ENCODE measurements at regions not wholly inside any gene's neighbourhood (a gene's known extent, or its start where the extent isn't known, plus 50 kb on each side); places are given as distances from the start of the nearest gene placed in this dataset.

- WGBS, 2 donors (ENCODE audit: low coverage in 1 of 2): 30 to 59% methylated on average over 4 to 5 of the region's 5 CpGs
Measured at GRCh38 chr9:82513242-82513751, 524.7 kb downstream of the SPATA31D1 start.

DNA sequence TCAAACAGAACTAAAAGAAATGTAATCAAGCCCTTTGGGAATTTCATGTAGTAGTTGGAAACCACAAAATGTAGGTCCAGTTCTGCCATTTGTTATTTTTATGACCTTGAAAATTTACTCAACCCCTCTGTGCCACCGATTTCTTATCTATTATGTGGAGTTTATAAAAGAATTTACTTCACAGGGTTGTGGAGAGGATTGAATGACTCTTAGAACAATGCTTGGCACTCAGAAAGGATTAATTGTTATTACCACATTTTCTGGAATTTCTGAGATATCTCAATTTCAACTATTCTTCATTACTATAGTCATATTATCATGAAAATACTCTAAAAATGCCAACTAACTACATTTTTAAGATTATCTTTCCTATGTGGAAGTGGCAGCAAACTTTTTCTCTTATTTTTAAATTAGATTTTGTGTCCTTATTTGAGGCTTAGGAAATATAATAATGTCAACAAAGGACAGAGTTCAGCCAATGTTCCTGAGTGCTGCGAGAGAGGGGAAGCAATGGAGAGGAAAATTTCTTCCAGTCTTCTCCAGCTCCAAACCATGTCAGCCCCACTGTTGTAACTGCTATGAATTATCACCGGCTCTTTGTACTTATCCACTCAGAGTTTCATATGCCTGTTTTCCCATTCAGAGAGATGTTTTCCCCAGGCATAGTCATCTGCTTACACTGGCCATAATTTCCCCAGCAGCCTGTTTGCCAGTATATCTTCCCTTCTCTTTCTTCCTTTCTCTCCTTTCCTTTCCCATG lies 525.6 kb downstream of the SPATA31D1 start:
- H3K27ac ChIP-seq: peak overlapping the region in 3 of 4 donors; percentile 21 to 50 (median 23)
- TF ChIP-seq EP300 (IDR thresholded peaks at IDR 0.05; ENCODE audit: low read depth) (no peak), POLR2A (IDR thresholded peaks at IDR 0.05) (no peak), POLR2AphosphoS5 (IDR thresholded peaks at IDR 0.05) (no peak)
- TF ChIP-seq, protein P1, sequence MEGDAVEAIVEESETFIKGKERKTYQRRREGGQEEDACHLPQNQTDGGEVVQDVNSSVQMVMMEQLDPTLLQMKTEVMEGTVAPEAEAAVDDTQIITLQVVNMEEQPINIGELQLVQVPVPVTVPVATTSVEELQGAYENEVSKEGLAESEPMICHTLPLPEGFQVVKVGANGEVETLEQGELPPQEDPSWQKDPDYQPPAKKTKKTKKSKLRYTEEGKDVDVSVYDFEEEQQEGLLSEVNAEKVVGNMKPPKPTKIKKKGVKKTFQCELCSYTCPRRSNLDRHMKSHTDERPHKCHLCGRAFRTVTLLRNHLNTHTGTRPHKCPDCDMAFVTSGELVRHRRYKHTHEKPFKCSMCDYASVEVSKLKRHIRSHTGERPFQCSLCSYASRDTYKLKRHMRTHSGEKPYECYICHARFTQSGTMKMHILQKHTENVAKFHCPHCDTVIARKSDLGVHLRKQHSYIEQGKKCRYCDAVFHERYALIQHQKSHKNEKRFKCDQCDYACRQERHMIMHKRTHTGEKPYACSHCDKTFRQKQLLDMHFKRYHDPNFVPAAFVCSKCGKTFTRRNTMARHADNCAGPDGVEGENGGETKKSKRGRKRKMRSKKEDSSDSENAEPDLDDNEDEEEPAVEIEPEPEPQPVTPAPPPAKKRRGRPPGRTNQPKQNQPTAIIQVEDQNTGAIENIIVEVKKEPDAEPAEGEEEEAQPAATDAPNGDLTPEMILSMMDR (IDR thresholded peaks at IDR 0.05): no peak
- no peak overlapping the region for H3K4me3 ChIP-seq
- no peak for DNase-seq
- in situ Hi-C loops (cut with MboI; ENCODE audit: low pct_ligation_motif_present in 1 of 4, low pct_unique_long_range_greater_than_20kb in 1 of 4, low sequenced_read_pairs in 3 of 4): loop anchor here in 1 of 4 donors (25.0 kb wide), 1 partner anchor 102 kb away; no protein-coding TSS in a partner anchor
- H3K27me3 ChIP-seq: no peaks in the 10 kb centered on the region
- H3K9me3 ChIP-seq: no peaks in the 10 kb centered on the region
- H3K36me3 ChIP-seq: no peaks in the 10 kb centered on the region
- intact Hi-C loops (cut with DNase I; ENCODE audit: low total_unique reads): no loop called here
- WGBS, 2 donors (ENCODE audit: low coverage in 1 of 2): 57 to 66% methylated on average over 3 of the region's 3 CpGs
- H3K4me1 ChIP-seq: peaks cover 0 to 13% (median 2%) of the 10 kb centered on the region in 4 donors

More at GRCh38 chr9:82513242-82513751, 524.7 kb downstream of the SPATA31D1 start:
- no peak for DNase-seq
- H3K27ac ChIP-seq: peak overlapping the region in 2 of 4 donors; percentile 23 to 50
- H3K27me3 ChIP-seq: no peaks in the 10 kb centered on the region
- no peaks in the 10 kb centered on the region for H3K9me3 ChIP-seq
- H3K36me3 ChIP-seq: no peaks in the 10 kb centered on the region
- no peak overlapping the region for H3K4me3 ChIP-seq
- in situ Hi-C loops (cut with MboI; ENCODE audit: low pct_ligation_motif_present in 1 of 4, low pct_unique_long_range_greater_than_20kb in 1 of 4, low sequenced_read_pairs in 3 of 4): loop anchor here in 1 of 4 donors (25.0 kb wide), 1 partner anchor 101 kb away; no protein-coding TSS in a partner anchor
- intact Hi-C loops (cut with DNase I; ENCODE audit: low total_unique reads): no loop called here
- no peak for TF ChIP-seq EP300 (IDR thresholded peaks at IDR 0.05; ENCODE audit: low read depth)
- H3K4me1 ChIP-seq: peaks cover 0 to 7% (median 2%) of the 10 kb centered on the region in 4 donors

DNA sequence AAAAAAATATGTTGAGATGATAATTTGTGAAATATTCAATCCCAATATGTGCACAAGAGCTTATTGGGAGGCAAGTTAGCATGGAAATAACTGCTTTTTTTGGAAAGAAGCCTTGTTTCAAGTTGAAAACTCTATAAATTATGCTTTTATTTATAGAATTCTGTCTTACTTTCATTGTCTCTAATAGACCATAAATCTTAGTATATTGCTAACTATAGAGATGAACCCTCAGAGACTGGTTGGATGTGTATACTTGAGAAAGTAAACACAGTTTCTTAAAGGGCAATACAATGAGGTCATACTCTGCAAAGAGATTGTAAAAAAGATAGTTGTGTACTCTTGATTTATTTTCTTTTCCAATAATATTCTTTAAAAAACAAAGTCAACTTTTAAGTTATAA lies 530.3 kb downstream of the SPATA31D1 start:
- no peak for DNase-seq
- peaks cover 0 to 9% (median 0%) of the 10 kb centered on the region in 4 donors for H3K4me1 ChIP-seq
- no peaks in the 10 kb centered on the region for H3K27me3 ChIP-seq
- H3K27ac ChIP-seq: no peak overlapping the region
- H3K36me3 ChIP-seq: no peaks in the 10 kb centered on the region
- in situ Hi-C loops (cut with MboI; ENCODE audit: low pct_ligation_motif_present in 1 of 4, low pct_unique_long_range_greater_than_20kb in 1 of 4, low sequenced_read_pairs in 3 of 4): loop anchor here in 1 of 4 donors (25.0 kb wide), 1 partner anchor 107 kb away; no protein-coding TSS in a partner anchor
- intact Hi-C loops (cut with DNase I; ENCODE audit: low total_unique reads): no loop called here
- no peaks in the 10 kb centered on the region for H3K9me3 ChIP-seq
- H3K4me3 ChIP-seq: no peak overlapping the region
- TF ChIP-seq, protein P1 (IDR thresholded peaks at IDR 0.05): no peak
- TF ChIP-seq EP300 (IDR thresholded peaks at IDR 0.05; ENCODE audit: low read depth): no peak
- TF ChIP-seq POLR2A (IDR thresholded peaks at IDR 0.05): no peak
- no peak for TF ChIP-seq POLR2AphosphoS5 (IDR thresholded peaks at IDR 0.05)

DNA sequence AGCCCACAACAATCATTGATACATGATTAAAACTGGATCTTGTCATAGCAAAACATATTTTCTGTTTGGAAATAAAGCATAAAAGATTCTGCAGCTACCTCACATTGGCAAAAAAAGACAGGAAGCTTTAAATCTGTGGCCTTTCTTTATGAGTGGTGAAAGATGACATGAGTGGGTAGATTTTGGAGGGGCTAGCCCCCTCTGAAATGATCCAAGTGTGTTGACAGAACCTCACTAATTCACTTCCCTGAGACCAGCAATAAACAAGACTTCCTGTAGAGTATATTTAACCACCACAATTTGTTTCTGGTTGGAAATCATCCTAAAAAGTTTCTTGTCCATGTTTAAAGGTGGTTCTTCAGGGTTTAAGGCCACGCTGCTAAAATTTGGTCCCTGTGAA lies 530.8 kb downstream of the SPATA31D1 start:
- TF ChIP-seq POLR2AphosphoS5 (IDR thresholded peaks at IDR 0.05) (no peak), EP300 (IDR thresholded peaks at IDR 0.05; ENCODE audit: low read depth) (no peak), POLR2A (IDR thresholded peaks at IDR 0.05) (no peak)
- TF ChIP-seq, protein P1 (IDR thresholded peaks at IDR 0.05): no peak
- in situ Hi-C loops (cut with MboI; ENCODE audit: low pct_ligation_motif_present in 1 of 4, low pct_unique_long_range_greater_than_20kb in 1 of 4, low sequenced_read_pairs in 3 of 4): loop anchor here in 1 of 4 donors (25.0 kb wide), 1 partner anchor 107 kb away; no protein-coding TSS in a partner anchor
- no peaks in the 10 kb centered on the region for H3K9me3 ChIP-seq
- no peak overlapping the region for H3K4me3 ChIP-seq
- WGBS, 2 donors (ENCODE audit: low coverage in 1 of 2): 72% methylated on average over 1 of the region's 1 CpG; no CpG with 5 or more reads in 1 of the 2 donors
- H3K27me3 ChIP-seq: no peaks in the 10 kb centered on the region
- no peaks in the 10 kb centered on the region for H3K36me3 ChIP-seq
- DNase-seq: no peak
- H3K4me1 ChIP-seq: peaks cover 0 to 9% (median 0%) of the 10 kb centered on the region in 4 donors
- H3K27ac ChIP-seq: no peak overlapping the region
- intact Hi-C loops (cut with DNase I; ENCODE audit: low total_unique reads): no loop called here

All from transverse colon (tissue), 4 donors.